Neural crest cell (in vitro differentiated cells): ENCODE measurements at regions not wholly inside any gene's neighbourhood (a gene's known extent, or its start where the extent isn't known, plus 50 kb on each side); places are given as distances from the start of the nearest gene placed in this dataset.

Experiments used
- DNase-seq: peaks from one replicate; pipeline ENCODE4 v3.0.0; 2021; ENCODE audit warnings: low read depth, mixed read lengths, low spot score
- H3K27ac Mint-ChIP-seq: one replicate; pipeline ENCODE4 v1.8.0; 2021; ENCODE audit warnings: mild to moderate bottlenecking, mixed read lengths; ENCODE audit not compliant: unreplicated experiment
- H3K27me3 Mint-ChIP-seq: 2 replicates; pipeline ENCODE4 v1.8.0; 2021; ENCODE audit warnings: low read depth, mild to moderate bottlenecking, mixed read lengths
- H3K36me3 Mint-ChIP-seq: 2 replicates; pipeline ENCODE4 v1.8.0; 2021; ENCODE audit warnings: low read depth, mild to moderate bottlenecking, mixed read lengths
- H3K4me1 Mint-ChIP-seq: 2 replicates; pipeline ENCODE4 v1.8.0; 2021; ENCODE audit warnings: mixed read lengths
- H3K4me3 Mint-ChIP-seq: one replicate; pipeline ENCODE4 v1.8.0; 2021; ENCODE audit warnings: mild to moderate bottlenecking, mixed read lengths
- H3K9me3 Mint-ChIP-seq: 2 replicates; pipeline ENCODE4 v1.8.0; 2021; ENCODE audit warnings: mixed read lengths
- CTCF ChIP-seq: fragments of 200-600 bp; sonication (generic); conservative IDR thresholded peaks from 2 replicates; pipeline ENCODE4 v1.5.0; 2021; ENCODE audit warnings: antibody characterized with exemption, mild to moderate bottlenecking

GRCh38 chr7:51472873-51473272 is 156.3 kb upstream of the COBL start:
- no peaks in the 10 kb centered on the region for H3K36me3 Mint-ChIP-seq

GRCh38 chr7:51471981-51472296 is 155.3 kb upstream of the COBL start:
- H3K27me3 Mint-ChIP-seq: peaks cover 22% of the 10 kb centered on the region
- H3K36me3 Mint-ChIP-seq: no peaks in the 10 kb centered on the region
- no peaks in the 10 kb centered on the region for H3K9me3 Mint-ChIP-seq
- H3K4me1 Mint-ChIP-seq: peaks cover 24% of the 10 kb centered on the region
- TF ChIP-seq CTCF: no peak
- no peak overlapping the region for H3K27ac Mint-ChIP-seq
- peak overlapping the region; percentile 44 for H3K4me3 Mint-ChIP-seq
- DNase-seq: no peak

More at GRCh38 chr7:51472873-51473272, 156.3 kb upstream of the COBL start:
- TF ChIP-seq CTCF: no peak
- Mint-ChIP-seq H3K9me3 (no peaks in the 10 kb centered on the region), H3K4me3 (no peak overlapping the region), H3K27ac (no peak overlapping the region), H3K27me3 (peaks cover 22% of the 10 kb centered on the region), H3K4me1 (peaks cover 24% of the 10 kb centered on the region)
- no peak for DNase-seq

- Mint-ChIP-seq H3K4me1 (peaks cover 24% of the 10 kb centered on the region), H3K4me3 (peak overlapping the region; percentile 54), H3K36me3 (no peaks in the 10 kb centered on the region), H3K27me3 (peaks cover 22% of the 10 kb centered on the region), H3K9me3 (no peaks in the 10 kb centered on the region), H3K27ac (no peak overlapping the region)
- TF ChIP-seq CTCF: no peak
- peak; percentile 38 for DNase-seq
These were observed 154.8 kb upstream of the COBL start for GRCh38 chr7:51471210-51471980.

GRCh38 chr7:51467384-51468017 is 150.9 kb upstream of the COBL start:
- H3K27me3 Mint-ChIP-seq: peaks cover 19% of the 10 kb centered on the region
- H3K4me3 Mint-ChIP-seq: no peak overlapping the region
- no peaks in the 10 kb centered on the region for H3K9me3 Mint-ChIP-seq
- H3K36me3 Mint-ChIP-seq: no peaks in the 10 kb centered on the region
- no peak for TF ChIP-seq CTCF
- peaks cover 19% of the 10 kb centered on the region for H3K4me1 Mint-ChIP-seq
- no peak overlapping the region for H3K27ac Mint-ChIP-seq
- no peak for DNase-seq

GRCh38 chr7:51459809-51460208 is 143.2 kb upstream of the COBL start:
- Mint-ChIP-seq H3K36me3 (no peaks in the 10 kb centered on the region), H3K4me3 (no peak overlapping the region), H3K9me3 (no peaks in the 10 kb centered on the region), H3K27ac (no peak overlapping the region), H3K27me3 (no peaks in the 10 kb centered on the region), H3K4me1 (peaks cover 22% of the 10 kb centered on the region)
- TF ChIP-seq CTCF: no peak
- DNase-seq: no peak
